ENCODE measurements at regions not wholly inside any gene's neighbourhood (a gene's known extent, or its start where the extent isn't known, plus 50 kb on each side); places are given as distances from the start of the nearest gene placed in this dataset.

DNA sequence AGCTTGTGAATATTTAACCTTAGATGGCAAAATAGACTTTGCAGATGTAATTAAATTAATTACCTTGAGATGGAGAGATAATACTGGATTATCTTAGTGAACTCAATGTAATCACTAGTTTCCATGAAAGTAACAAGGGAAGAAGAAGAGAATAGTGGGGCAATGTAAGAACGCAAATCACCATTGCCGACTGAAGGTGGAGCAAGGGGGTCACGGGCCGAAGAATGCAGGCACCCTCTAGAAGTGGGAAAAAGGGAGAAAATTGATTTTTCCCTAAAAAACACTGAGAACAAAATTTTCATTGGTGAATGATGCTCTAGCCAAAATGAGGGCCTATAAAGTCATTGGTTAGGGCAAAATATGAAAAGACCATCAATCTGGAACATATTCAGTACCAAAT, 375.6 kb upstream of the EPHA5 start:
- TF ChIP-seq POLR2AphosphoS5 (IDR thresholded peaks at IDR 0.05): no peak
- TF ChIP-seq, protein P1, sequence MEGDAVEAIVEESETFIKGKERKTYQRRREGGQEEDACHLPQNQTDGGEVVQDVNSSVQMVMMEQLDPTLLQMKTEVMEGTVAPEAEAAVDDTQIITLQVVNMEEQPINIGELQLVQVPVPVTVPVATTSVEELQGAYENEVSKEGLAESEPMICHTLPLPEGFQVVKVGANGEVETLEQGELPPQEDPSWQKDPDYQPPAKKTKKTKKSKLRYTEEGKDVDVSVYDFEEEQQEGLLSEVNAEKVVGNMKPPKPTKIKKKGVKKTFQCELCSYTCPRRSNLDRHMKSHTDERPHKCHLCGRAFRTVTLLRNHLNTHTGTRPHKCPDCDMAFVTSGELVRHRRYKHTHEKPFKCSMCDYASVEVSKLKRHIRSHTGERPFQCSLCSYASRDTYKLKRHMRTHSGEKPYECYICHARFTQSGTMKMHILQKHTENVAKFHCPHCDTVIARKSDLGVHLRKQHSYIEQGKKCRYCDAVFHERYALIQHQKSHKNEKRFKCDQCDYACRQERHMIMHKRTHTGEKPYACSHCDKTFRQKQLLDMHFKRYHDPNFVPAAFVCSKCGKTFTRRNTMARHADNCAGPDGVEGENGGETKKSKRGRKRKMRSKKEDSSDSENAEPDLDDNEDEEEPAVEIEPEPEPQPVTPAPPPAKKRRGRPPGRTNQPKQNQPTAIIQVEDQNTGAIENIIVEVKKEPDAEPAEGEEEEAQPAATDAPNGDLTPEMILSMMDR (IDR thresholded peaks at IDR 0.05 in 8 of 11, conservative IDR thresholded peaks at IDR 0.05 in 3 of 11): no peak
